ENCODE measurements at regions not wholly inside any gene's neighbourhood (a gene's known extent, or its start where the extent isn't known, plus 50 kb on each side); places are given as distances from the start of the nearest gene placed in this dataset.

DNA sequence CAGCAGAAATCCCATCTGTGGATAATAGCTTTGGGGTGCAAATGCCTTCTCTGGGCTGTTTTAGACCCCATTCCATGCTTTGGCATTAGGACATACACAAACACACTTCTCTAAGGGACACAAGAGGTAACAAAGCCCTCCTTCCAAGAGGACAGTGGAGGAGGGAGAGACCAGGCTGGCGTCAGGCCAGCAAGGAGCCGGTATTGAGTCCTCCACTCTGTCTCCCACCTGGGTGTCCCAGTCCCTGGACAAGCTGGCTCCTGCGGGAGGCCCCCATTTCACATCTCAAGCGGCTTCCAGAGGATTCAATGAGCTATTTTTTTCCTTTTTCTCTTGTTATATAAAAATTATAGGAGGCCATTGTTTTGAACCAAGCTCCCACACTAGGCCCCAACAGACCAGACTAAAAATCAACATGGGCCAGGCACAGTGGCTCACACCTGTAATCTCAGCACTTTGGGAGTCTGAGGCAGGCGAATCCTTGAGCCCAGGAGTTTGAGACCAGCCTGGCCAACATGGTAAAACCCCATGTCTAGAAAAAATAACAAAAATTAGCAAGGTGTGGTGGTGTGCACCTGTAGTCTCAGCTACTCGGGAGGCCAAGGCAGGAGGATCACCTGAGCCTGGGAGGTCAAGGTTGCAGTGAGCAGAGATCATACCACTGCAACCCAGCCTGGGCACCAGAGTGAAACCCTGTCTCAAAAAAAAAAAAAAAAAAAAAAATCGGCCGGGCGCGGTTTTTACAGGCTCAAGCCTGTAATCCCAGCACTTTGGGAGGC, 142.9 kb downstream of the TOMM20 start:
- Mint-ChIP-seq H3K36me3 (ENCODE audit: unreplicated experiment) (no peaks in the 10 kb centered on the region), H3K9me3 (ENCODE audit: unreplicated experiment) (no peaks in the 10 kb centered on the region), H3K4me1 (ENCODE audit: low read depth, unreplicated experiment) (peaks cover 6% of the 10 kb centered on the region), H3K4me3 (ENCODE audit: unreplicated experiment) (no peak overlapping the region), H3K27ac (ENCODE audit: unreplicated experiment) (no peak overlapping the region), H3K27me3 (ENCODE audit: unreplicated experiment) (no peaks in the 10 kb centered on the region)
- TF ChIP-seq, protein P1, sequence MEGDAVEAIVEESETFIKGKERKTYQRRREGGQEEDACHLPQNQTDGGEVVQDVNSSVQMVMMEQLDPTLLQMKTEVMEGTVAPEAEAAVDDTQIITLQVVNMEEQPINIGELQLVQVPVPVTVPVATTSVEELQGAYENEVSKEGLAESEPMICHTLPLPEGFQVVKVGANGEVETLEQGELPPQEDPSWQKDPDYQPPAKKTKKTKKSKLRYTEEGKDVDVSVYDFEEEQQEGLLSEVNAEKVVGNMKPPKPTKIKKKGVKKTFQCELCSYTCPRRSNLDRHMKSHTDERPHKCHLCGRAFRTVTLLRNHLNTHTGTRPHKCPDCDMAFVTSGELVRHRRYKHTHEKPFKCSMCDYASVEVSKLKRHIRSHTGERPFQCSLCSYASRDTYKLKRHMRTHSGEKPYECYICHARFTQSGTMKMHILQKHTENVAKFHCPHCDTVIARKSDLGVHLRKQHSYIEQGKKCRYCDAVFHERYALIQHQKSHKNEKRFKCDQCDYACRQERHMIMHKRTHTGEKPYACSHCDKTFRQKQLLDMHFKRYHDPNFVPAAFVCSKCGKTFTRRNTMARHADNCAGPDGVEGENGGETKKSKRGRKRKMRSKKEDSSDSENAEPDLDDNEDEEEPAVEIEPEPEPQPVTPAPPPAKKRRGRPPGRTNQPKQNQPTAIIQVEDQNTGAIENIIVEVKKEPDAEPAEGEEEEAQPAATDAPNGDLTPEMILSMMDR (IDR thresholded peaks at IDR 0.05; ENCODE audit: partially characterized antibody, unreplicated experiment), result no peak
- DNase-seq, result no peak

DNA sequence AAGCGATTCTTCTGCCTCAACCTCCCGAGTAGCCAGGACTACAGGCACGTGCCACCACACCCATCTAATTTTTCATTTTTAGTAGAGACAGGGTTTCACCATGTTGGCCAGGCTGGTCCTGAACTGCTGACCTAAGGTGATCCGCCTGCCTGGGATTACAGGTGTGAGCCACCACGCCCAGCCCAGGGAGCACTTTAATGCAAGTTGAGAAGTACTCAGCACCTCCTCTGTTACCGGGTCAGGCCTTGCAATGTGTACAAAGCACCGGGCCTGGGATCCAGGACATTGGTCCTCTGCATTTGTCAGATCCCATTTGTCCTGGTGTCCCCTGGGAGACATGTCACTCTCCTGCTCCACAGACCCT, 143.6 kb downstream of the TOMM20 start:
- no peak for DNase-seq
- Mint-ChIP-seq H3K36me3 (ENCODE audit: unreplicated experiment) (no peaks in the 10 kb centered on the region), H3K9me3 (ENCODE audit: unreplicated experiment) (no peaks in the 10 kb centered on the region), H3K27ac (ENCODE audit: unreplicated experiment) (no peak overlapping the region), H3K4me3 (ENCODE audit: unreplicated experiment) (no peak overlapping the region), H3K27me3 (ENCODE audit: unreplicated experiment) (no peaks in the 10 kb centered on the region), H3K4me1 (ENCODE audit: low read depth, unreplicated experiment) (peaks cover 6% of the 10 kb centered on the region)
- TF ChIP-seq, protein P1 (IDR thresholded peaks at IDR 0.05; ENCODE audit: partially characterized antibody, unreplicated experiment), result no peak

GRCh38 chr1:234983564-234984238, 144.9 kb downstream of the TOMM20 start:
- peaks cover 1% of the 10 kb centered on the region for H3K27me3 Mint-ChIP-seq (ENCODE audit: unreplicated experiment)
- TF ChIP-seq, protein P1 (IDR thresholded peaks at IDR 0.05; ENCODE audit: partially characterized antibody, unreplicated experiment), result no peak
- no peak overlapping the region for H3K27ac Mint-ChIP-seq (ENCODE audit: unreplicated experiment)
- no peak overlapping the region for H3K4me3 Mint-ChIP-seq (ENCODE audit: unreplicated experiment)
- H3K36me3 Mint-ChIP-seq (ENCODE audit: unreplicated experiment), result no peaks in the 10 kb centered on the region
- no peaks in the 10 kb centered on the region for H3K9me3 Mint-ChIP-seq (ENCODE audit: unreplicated experiment)
- peaks cover 16% of the 10 kb centered on the region for H3K4me1 Mint-ChIP-seq (ENCODE audit: low read depth, unreplicated experiment)
- DNase-seq, result no peak

DNA sequence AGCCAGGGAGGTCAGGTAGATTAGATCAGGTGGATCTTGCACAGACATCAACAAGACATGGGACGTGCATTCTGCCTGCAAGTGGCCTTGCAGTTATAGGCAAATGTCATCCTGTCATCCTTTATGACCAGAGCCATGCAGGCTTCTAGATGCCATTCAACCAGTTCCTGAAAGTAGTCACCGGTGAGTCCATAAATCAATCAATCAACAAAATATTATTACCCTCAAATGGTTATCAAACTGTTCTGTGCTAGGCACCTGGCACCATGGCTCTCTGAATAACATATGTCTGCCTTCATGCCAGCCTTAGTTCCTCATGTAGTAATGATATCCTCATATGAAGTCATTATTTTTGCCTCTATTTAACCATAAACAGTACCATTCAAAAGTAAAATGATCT, 146.9 kb downstream of the TOMM20 start:
- H3K36me3 Mint-ChIP-seq (ENCODE audit: unreplicated experiment), result no peaks in the 10 kb centered on the region
- TF ChIP-seq, protein P1 (IDR thresholded peaks at IDR 0.05; ENCODE audit: partially characterized antibody, unreplicated experiment), result no peak
- H3K9me3 Mint-ChIP-seq (ENCODE audit: unreplicated experiment), result peaks cover 3% of the 10 kb centered on the region
- no peak overlapping the region for H3K27ac Mint-ChIP-seq (ENCODE audit: unreplicated experiment)
- H3K4me1 Mint-ChIP-seq (ENCODE audit: low read depth, unreplicated experiment), result peaks cover 22% of the 10 kb centered on the region
- DNase-seq, result no peak
- peaks cover 4% of the 10 kb centered on the region for H3K27me3 Mint-ChIP-seq (ENCODE audit: unreplicated experiment)
- no peak overlapping the region for H3K4me3 Mint-ChIP-seq (ENCODE audit: unreplicated experiment)
